GM23248 (cell line): ENCODE measurements at regions not wholly inside any gene's neighbourhood (a gene's known extent, or its start where the extent isn't known, plus 50 kb on each side); places are given as distances from the start of the nearest gene placed in this dataset.
"Not testable (repeated sequence)": the region's sequence is repeated elsewhere in the genome, so short reads cannot be mapped to it uniquely, and the experiment has no call there.

ENCODE experiments used
- EZH2 ChIP-seq: fragments of 200-600 bp; sonication (generic); IDR thresholded peaks from 2 replicates; pipeline ENCODE4 v1.6.1; 2018; ENCODE audit warnings: antibody characterized with exemption, mild to moderate bottlenecking; ENCODE audit not compliant: insufficient read depth, poor library complexity, severe bottlenecking
- EZH2phosphoT487 ChIP-seq: fragments of 200-600 bp; sonication (generic); IDR thresholded peaks from 2 replicates; pipeline ENCODE4 v1.6.1; 2018; ENCODE audit warnings: antibody characterized with exemption, moderate library complexity, mild to moderate bottlenecking, low read depth; ENCODE audit not compliant: insufficient read depth

GRCh38 chr10:46105416-46105815 is 59.3 kb upstream of the MSMB start:
- not testable (repeated sequence) for TF ChIP-seq EZH2, EZH2phosphoT487
